B cell (primary cell): ENCODE measurements at regions not wholly inside any gene's neighbourhood (a gene's known extent, or its start where the extent isn't known, plus 50 kb on each side); places are given as distances from the start of the nearest gene placed in this dataset.

ENCODE experiments used
- ATAC-seq: fragments of 200-7000 bp; cut with Tn5 transposase; one replicate; pipeline ENCODE4 v1.10.0; 2021; ENCODE audit warnings: low read depth, mild to moderate bottlenecking, moderate number of reproducible peaks, moderate library complexity
- CTCF ChIA-PET: fragments of 350-600 bp; sonication (Branson Sonifier 250); formaldehyde crosslinking; loops from one replicate; lab custom pipeline; 2021; ENCODE audit warnings: antibody characterized with exemption, inconsistent platforms; lab: Charles Lee
- POLR2A ChIA-PET: fragments of 350-600 bp; sonication (Branson Sonifier 250); formaldehyde crosslinking; loops from one replicate; lab custom pipeline; 2021; ENCODE audit warnings: antibody characterized with exemption; lab: Charles Lee
- DNase-seq: peaks from one replicate; pipeline ENCODE4 v3.0.0; 2013
- H2AFZ ChIP-seq: 2 replicates; pipeline ENCODE4 v1.6.1; 2012; ENCODE audit warnings: mild to moderate bottlenecking, low read depth, low read length; ENCODE audit not compliant: insufficient read depth, poor library complexity, severe bottlenecking
- H3K27ac ChIP-seq, 2 donors: 1 replicate in 1 of 2; 2 replicates in 1 of 2; pipeline ENCODE4 v1.5.1; 2012 to 2013; ENCODE audit warnings: low read length in 2 of 2, mild to moderate bottlenecking in 2 of 2, moderate library complexity in 1 of 2
- H3K27me3 ChIP-seq, 4 experiments: fragments of 200-600 bp in 1 of 4; sonication (generic) in 1 of 4; replicated peaks in 1 of 4; 1 replicate in 2 of 4; 2 replicates in 2 of 4; pipeline versions ENCODE4 v1.6.1 to v1.7.0; 2013 to 2016; ENCODE audit warnings: low read length in 3 of 4, mild to moderate bottlenecking in 2 of 4, mixed read lengths in 1 of 4, moderate library complexity in 1 of 4; ENCODE audit not compliant: insufficient read depth in 4 of 4, control insufficient read depth in 3 of 4; ENCODE audit errors: control extremely low read depth in 1 of 4
- H3K36me3 ChIP-seq, 2 experiments: replicated peaks in 1 of 2; 1 replicate in 1 of 2; 2 replicates in 1 of 2; pipeline versions ENCODE4 v1.6.1 to v1.7.1; 2013; ENCODE audit warnings: low read length in 1 of 2; ENCODE audit not compliant: insufficient read depth in 2 of 2, control insufficient read depth in 1 of 2; ENCODE audit errors: control extremely low read depth in 1 of 2, extremely low read depth in 1 of 2
- H3K4me1 ChIP-seq, 2 donors: fragments of 200-600 bp in 1 of 2; sonication (generic) in 1 of 2; 1 replicate in 1 of 2; 2 replicates in 1 of 2; pipeline versions ENCODE4 v1.5.1 to v1.6.1; 2013 to 2017; ENCODE audit warnings: low read length in 2 of 2; ENCODE audit not compliant: control insufficient read depth in 2 of 2, insufficient read depth in 2 of 2
- H3K4me2 ChIP-seq: replicated peaks from 2 replicates; pipeline ENCODE3; 2012; ENCODE audit warnings: mild to moderate bottlenecking, low read depth, low read length; ENCODE audit not compliant: poor library complexity, severe bottlenecking
- H3K4me3 ChIP-seq, 5 experiments: fragments of 200-600 bp in 1 of 5; sonication (generic) in 1 of 5; 1 replicate in 3 of 5; 2 replicates in 2 of 5; pipeline versions ENCODE4 v1.5.1 to v1.7.0; 2011 to 2016; ENCODE audit warnings: low read length in 4 of 5, mild to moderate bottlenecking in 4 of 5, low read depth in 2 of 5, control low read depth in 1 of 5, moderate library complexity in 1 of 5; ENCODE audit not compliant: insufficient read depth in 1 of 5; ENCODE audit errors: control extremely low read depth in 1 of 5, extremely low read depth in 1 of 5
- H3K79me2 ChIP-seq: fragments of 200-600 bp; sonication (generic); one replicate; pipeline ENCODE4 v1.6.0; 2016; ENCODE audit warnings: low read length; ENCODE audit not compliant: control insufficient read depth, insufficient read depth
- H3K9ac ChIP-seq: fragments of 200-600 bp; sonication (generic); 2 replicates; pipeline ENCODE4 v1.6.1; 2017; ENCODE audit warnings: mild to moderate bottlenecking, low read length, moderate library complexity
- H3K9me3 ChIP-seq, 3 donors: one replicate each; pipeline versions ENCODE4 v1.6.1 to v1.7.1; 2013; ENCODE audit warnings: low read length in 2 of 3; ENCODE audit not compliant: control insufficient read depth in 2 of 3, insufficient read depth in 1 of 3; ENCODE audit errors: control extremely low read depth in 1 of 3
- H4K20me1 ChIP-seq: 2 replicates; pipeline ENCODE4 v1.6.0; 2012; ENCODE audit warnings: mild to moderate bottlenecking, low read length; ENCODE audit not compliant: insufficient read depth, control insufficient read depth, poor library complexity, severe bottlenecking
- H3K27ac Mint-ChIP-seq: one replicate; pipeline ENCODE4 v1.8.0; 2021; ENCODE audit warnings: mixed read lengths
- H3K27me3 Mint-ChIP-seq: one replicate; pipeline ENCODE4 v1.8.0; 2021; ENCODE audit warnings: mixed read lengths
- H3K4me1 Mint-ChIP-seq: one replicate; pipeline ENCODE4 v1.8.0; 2021; ENCODE audit warnings: mixed read lengths
- H3K4me3 Mint-ChIP-seq: one replicate; pipeline ENCODE4 v1.8.0; 2021; ENCODE audit warnings: mixed read lengths
- H3K9me3 Mint-ChIP-seq: one replicate; pipeline ENCODE4 v1.8.0; 2022; ENCODE audit warnings: mixed read lengths; ENCODE audit not compliant: insufficient read depth
- CTCF ChIP-seq: fragments of 200-600 bp; IDR thresholded peaks from one replicate; pipeline ENCODE4 v1.8.0; 2022; ENCODE audit warnings: antibody characterized with exemption, mild to moderate bottlenecking
- EZH2 ChIP-seq: IDR thresholded peaks from 2 replicates; pipeline ENCODE4 v1.6.1; 2012; ENCODE audit warnings: borderline replicate concordance, low read depth, mild to moderate bottlenecking, moderate library complexity, low read length; ENCODE audit not compliant: insufficient read depth, poor library complexity, severe bottlenecking
- WGBS: methylation state at CpG from one replicate; pipeline ENCODE4 v1.1.5; 2013; ENCODE audit warnings: missing lambda C conversion rate; ENCODE audit not compliant: insufficient coverage; 5-methylcytosine and 5-hydroxymethylcytosine counted together
- intact Hi-C: fragments of 100-400 bp; cut with micrococcal nuclease; formaldehyde crosslinking; loops from one replicate; pipeline ENCODE4 v1.10.0; 2022

- H2AFZ ChIP-seq: no peak overlapping the region
- no peak overlapping the region for H3K4me2 ChIP-seq
Observed at GRCh38 chr5:33369485-33370465, 71.0 kb upstream of the TARS1 start.

More at GRCh38 chr5:33369485-33370465, 71.0 kb upstream of the TARS1 start:
- H3K4me3 ChIP-seq: no peak overlapping the region
- H3K79me2 ChIP-seq: no peaks in the 10 kb centered on the region
- ATAC-seq (no peak), DNase-seq (no peak)
- WGBS: 80% methylated on average over 1 of the region's 5 CpGs
- H3K4me1 ChIP-seq: peaks cover under 1 to 2% of the 10 kb centered on the region in 2 donors
- Mint-ChIP-seq H3K4me1 (peaks cover 3% of the 10 kb centered on the region), H3K27ac (no peak overlapping the region), H3K9me3 (peaks cover 4% of the 10 kb centered on the region), H3K27me3 (no peaks in the 10 kb centered on the region), H3K4me3 (no peak overlapping the region)
- H4K20me1 ChIP-seq: no peaks in the 10 kb centered on the region
- intact Hi-C loops: no loop called here
- no peak overlapping the region for H3K9ac ChIP-seq
- TF ChIP-seq CTCF: no peak
- TF ChIP-seq EZH2: no peak
- ChIA-PET CTCF (no interaction called here), POLR2A (no interaction called here)
- H3K9me3 ChIP-seq: no peaks in the 10 kb centered on the region
- no peaks in the 10 kb centered on the region for H3K36me3 ChIP-seq
- H3K27ac ChIP-seq: no peak overlapping the region
- no peaks in the 10 kb centered on the region for H3K27me3 ChIP-seq
